ENCODE measurements at regions not wholly inside any gene's neighbourhood (a gene's known extent, or its start where the extent isn't known, plus 50 kb on each side); places are given as distances from the start of the nearest gene placed in this dataset.

DNA sequence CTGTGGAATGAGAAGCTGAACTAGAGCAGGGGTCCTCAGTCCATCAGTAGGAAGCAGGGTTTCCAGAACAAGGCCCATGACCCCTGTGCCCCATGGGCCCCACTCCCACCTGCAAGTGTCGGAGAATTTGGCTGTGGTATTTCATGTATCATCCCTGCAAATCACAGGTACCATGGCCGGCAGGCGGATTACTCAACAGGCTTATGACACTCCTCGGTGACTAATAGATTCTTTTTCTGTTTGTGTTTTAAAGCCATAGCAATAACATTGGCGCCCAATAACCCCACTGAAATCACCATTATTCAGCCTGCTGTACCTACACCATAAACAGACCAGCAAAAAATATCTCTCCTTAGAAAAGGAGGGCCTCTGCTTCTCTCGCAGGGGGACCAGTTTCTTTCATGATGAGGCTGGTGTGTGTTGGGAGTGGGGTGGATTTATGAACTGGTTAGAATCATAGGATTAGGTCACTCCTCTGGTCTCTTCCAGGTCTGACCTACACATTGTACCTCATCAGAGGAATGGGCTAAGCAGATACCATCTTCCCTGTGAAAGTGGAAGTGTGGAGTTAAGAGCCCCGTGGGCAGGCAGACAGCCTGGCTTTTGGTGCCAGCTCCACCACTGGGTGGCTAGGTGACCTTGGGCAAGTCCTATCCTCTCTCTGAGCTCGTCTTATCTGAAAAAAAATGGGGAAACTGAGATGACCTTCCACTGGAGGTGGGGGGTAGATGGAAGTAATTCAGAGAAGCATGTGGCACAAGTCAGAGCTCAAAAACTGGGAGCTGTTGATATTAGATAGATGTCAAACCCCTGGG is 60.2 kb upstream of the WNT11 start:
- Histone ChIP-seq H3K4me3 (ENCODE audit: insufficient read depth in 1 of 2, low read depth in 1 of 2, low read length in 2 of 2) (peak overlapping the region in 1 of 2 experiments; percentile 49), H3K18ac (ENCODE audit: low read depth in 1 of 2, low read length in 2 of 2) (no peak overlapping the region), H2BK12ac (ENCODE audit: low read length in 2 of 2) (no peak overlapping the region), H3K14ac (ENCODE audit: low read length in 2 of 2) (no peak overlapping the region), H3K23ac (ENCODE audit: low read length in 2 of 2) (no peak overlapping the region), H3K9me3 (ENCODE audit: control insufficient read depth, low read length) (no peaks in the 10 kb centered on the region), H4K8ac (ENCODE audit: low read length) (no peak overlapping the region), H3K27ac (ENCODE audit: low read length, poor library complexity, severe bottlenecking) (no peak overlapping the region), H2AFZ (ENCODE audit: low read depth, low read length) (no peak overlapping the region), H2BK15ac (ENCODE audit: low read depth, poor library complexity, severe bottlenecking) (no peak overlapping the region), H4K91ac (ENCODE audit: low read length) (no peak overlapping the region), H3K79me1 (replicated peaks; ENCODE audit: low read length, poor library complexity, severe bottlenecking) (no peaks in the 10 kb centered on the region), H3K27me3 (ENCODE audit: control insufficient read depth in 1 of 2, insufficient read depth in 1 of 2, low read length in 2 of 2) (peaks cover 9 to 69% of the 10 kb centered on the region in 2 experiments), H3K9ac (ENCODE audit: low read length) (peak overlapping the region; percentile 87), H3K36me3 (ENCODE audit: control insufficient read depth in 1 of 2, insufficient read depth in 2 of 2, low read depth in 1 of 2, low read length in 2 of 2) (no peaks in the 10 kb centered on the region), H3K4me1 (ENCODE audit: control insufficient read depth, insufficient read depth, low read depth, low read length) (peaks cover 4% of the 10 kb centered on the region), H3K4me2 (ENCODE audit: low read length, poor library complexity, severe bottlenecking) (no peak overlapping the region), H3K4ac (ENCODE audit: low read depth in 1 of 2, low read length in 2 of 2) (no peak overlapping the region), H2BK120ac (ENCODE audit: low read depth, low read length) (no peak overlapping the region), H2BK5ac (ENCODE audit: low read depth, low read length, poor library complexity, severe bottlenecking) (no peak overlapping the region), H2AK5ac (ENCODE audit: low read length, severe bottlenecking) (no peak overlapping the region)
- DNase-seq, result peak; percentile 83
- WGBS, result 38% methylated on average over 7 of the region's 8 CpGs

GRCh38 chr11:76265771-76266241 is 59.5 kb upstream of the WNT11 start:
- no peak overlapping the region for H3K4ac ChIP-seq (ENCODE audit: low read depth in 1 of 2, low read length in 2 of 2)
- H4K91ac ChIP-seq (ENCODE audit: low read length), result no peak overlapping the region
- H2AFZ ChIP-seq (ENCODE audit: low read depth, low read length), result no peak overlapping the region
- H4K8ac ChIP-seq (ENCODE audit: low read length), result no peak overlapping the region
- H2BK15ac ChIP-seq (ENCODE audit: low read depth, poor library complexity, severe bottlenecking), result no peak overlapping the region
- H3K27ac ChIP-seq (ENCODE audit: low read length, poor library complexity, severe bottlenecking), result no peak overlapping the region
- no peak overlapping the region for H2BK5ac ChIP-seq (ENCODE audit: low read depth, low read length, poor library complexity, severe bottlenecking)
- no peak overlapping the region for H2AK5ac ChIP-seq (ENCODE audit: low read length, severe bottlenecking)
- no peaks in the 10 kb centered on the region for H3K9me3 ChIP-seq (ENCODE audit: control insufficient read depth, low read length)
- H3K14ac ChIP-seq (ENCODE audit: low read length in 2 of 2), result no peak overlapping the region
- peak overlapping the region; percentile 87 for H3K9ac ChIP-seq (ENCODE audit: low read length)
- no peak for DNase-seq
- H3K4me1 ChIP-seq (ENCODE audit: control insufficient read depth, insufficient read depth, low read depth, low read length), result peaks cover 4% of the 10 kb centered on the region
- H3K4me2 ChIP-seq (ENCODE audit: low read length, poor library complexity, severe bottlenecking), result no peak overlapping the region
- H3K23ac ChIP-seq (ENCODE audit: low read length in 2 of 2), result no peak overlapping the region
- no peaks in the 10 kb centered on the region for H3K36me3 ChIP-seq (ENCODE audit: control insufficient read depth in 1 of 2, insufficient read depth in 2 of 2, low read depth in 1 of 2, low read length in 2 of 2)
- H3K4me3 ChIP-seq (ENCODE audit: insufficient read depth in 1 of 2, low read depth in 1 of 2, low read length in 2 of 2), result no peak overlapping the region
- 97% methylated on average over 2 of the region's 4 CpGs for WGBS
- H2BK120ac ChIP-seq (ENCODE audit: low read depth, low read length), result no peak overlapping the region
- no peak overlapping the region for H3K18ac ChIP-seq (ENCODE audit: low read depth in 1 of 2, low read length in 2 of 2)
- H3K79me1 ChIP-seq (replicated peaks; ENCODE audit: low read length, poor library complexity, severe bottlenecking), result no peaks in the 10 kb centered on the region
- no peak overlapping the region for H2BK12ac ChIP-seq (ENCODE audit: low read length in 2 of 2)
- peaks cover 12 to 67% of the 10 kb centered on the region in 2 experiments for H3K27me3 ChIP-seq (ENCODE audit: control insufficient read depth in 1 of 2, insufficient read depth in 1 of 2, low read length in 2 of 2)

- H3K9ac ChIP-seq (ENCODE audit: low read length), result no peak overlapping the region
- no peak overlapping the region for H2BK120ac ChIP-seq (ENCODE audit: low read depth, low read length)
- no peak overlapping the region for H3K4me3 ChIP-seq (ENCODE audit: insufficient read depth in 1 of 2, low read depth in 1 of 2, low read length in 2 of 2)
- H3K4me1 ChIP-seq (ENCODE audit: control insufficient read depth, insufficient read depth, low read depth, low read length), result peaks cover 4% of the 10 kb centered on the region
- no peak overlapping the region for H3K4ac ChIP-seq (ENCODE audit: low read depth in 1 of 2, low read length in 2 of 2)
- H3K27me3 ChIP-seq (ENCODE audit: control insufficient read depth in 1 of 2, insufficient read depth in 1 of 2, low read length in 2 of 2), result peaks cover 26 to 69% of the 10 kb centered on the region in 2 experiments
- H3K14ac ChIP-seq (ENCODE audit: low read length in 2 of 2), result no peak overlapping the region
- no peaks in the 10 kb centered on the region for H3K79me1 ChIP-seq (replicated peaks; ENCODE audit: low read length, poor library complexity, severe bottlenecking)
- H4K91ac ChIP-seq (ENCODE audit: low read length), result no peak overlapping the region
- no peak overlapping the region for H2AFZ ChIP-seq (ENCODE audit: low read depth, low read length)
- H3K18ac ChIP-seq (ENCODE audit: low read depth in 1 of 2, low read length in 2 of 2), result no peak overlapping the region
- no peak overlapping the region for H3K23ac ChIP-seq (ENCODE audit: low read length in 2 of 2)
- DNase-seq, result no peak
- no peak overlapping the region for H2BK5ac ChIP-seq (ENCODE audit: low read depth, low read length, poor library complexity, severe bottlenecking)
- H3K27ac ChIP-seq (ENCODE audit: low read length, poor library complexity, severe bottlenecking), result no peak overlapping the region
- H3K36me3 ChIP-seq (ENCODE audit: control insufficient read depth in 1 of 2, insufficient read depth in 2 of 2, low read depth in 1 of 2, low read length in 2 of 2), result no peaks in the 10 kb centered on the region
- 88% methylated on average over 4 of the region's 4 CpGs for WGBS
- no peak overlapping the region for H3K4me2 ChIP-seq (ENCODE audit: low read length, poor library complexity, severe bottlenecking)
- H3K9me3 ChIP-seq (ENCODE audit: control insufficient read depth, low read length), result no peaks in the 10 kb centered on the region
- H4K8ac ChIP-seq (ENCODE audit: low read length), result no peak overlapping the region
- H2BK15ac ChIP-seq (ENCODE audit: low read depth, poor library complexity, severe bottlenecking), result no peak overlapping the region
- no peak overlapping the region for H2BK12ac ChIP-seq (ENCODE audit: low read length in 2 of 2)
- H2AK5ac ChIP-seq (ENCODE audit: low read length, severe bottlenecking), result no peak overlapping the region
These were observed 57.4 kb upstream of the WNT11 start for GRCh38 chr11:76263657-76264056.

GRCh38 chr11:76263166-76263565 is 56.9 kb upstream of the WNT11 start:
- no peak for DNase-seq
- WGBS, result 91% methylated on average over 2 of the region's 2 CpGs
- Histone ChIP-seq H3K79me1 (replicated peaks; ENCODE audit: low read length, poor library complexity, severe bottlenecking) (no peaks in the 10 kb centered on the region), H2BK120ac (ENCODE audit: low read depth, low read length) (no peak overlapping the region), H2AK5ac (ENCODE audit: low read length, severe bottlenecking) (no peak overlapping the region), H3K4me2 (ENCODE audit: low read length, poor library complexity, severe bottlenecking) (no peak overlapping the region), H3K27me3 (ENCODE audit: control insufficient read depth in 1 of 2, insufficient read depth in 1 of 2, low read length in 2 of 2) (peaks cover 26 to 74% of the 10 kb centered on the region in 2 experiments), H2BK15ac (ENCODE audit: low read depth, poor library complexity, severe bottlenecking) (no peak overlapping the region), H4K91ac (ENCODE audit: low read length) (no peak overlapping the region), H3K14ac (ENCODE audit: low read length in 2 of 2) (no peak overlapping the region), H2BK12ac (ENCODE audit: low read length in 2 of 2) (no peak overlapping the region), H4K8ac (ENCODE audit: low read length) (no peak overlapping the region), H3K4me3 (ENCODE audit: insufficient read depth in 1 of 2, low read depth in 1 of 2, low read length in 2 of 2) (no peak overlapping the region), H3K18ac (ENCODE audit: low read depth in 1 of 2, low read length in 2 of 2) (no peak overlapping the region), H2AFZ (ENCODE audit: low read depth, low read length) (no peak overlapping the region), H3K4me1 (ENCODE audit: control insufficient read depth, insufficient read depth, low read depth, low read length) (peaks cover 4% of the 10 kb centered on the region), H3K27ac (ENCODE audit: low read length, poor library complexity, severe bottlenecking) (no peak overlapping the region), H3K36me3 (ENCODE audit: control insufficient read depth in 1 of 2, insufficient read depth in 2 of 2, low read depth in 1 of 2, low read length in 2 of 2) (no peaks in the 10 kb centered on the region), H3K9ac (ENCODE audit: low read length) (no peak overlapping the region), H3K9me3 (ENCODE audit: control insufficient read depth, low read length) (no peaks in the 10 kb centered on the region), H2BK5ac (ENCODE audit: low read depth, low read length, poor library complexity, severe bottlenecking) (no peak overlapping the region), H3K23ac (ENCODE audit: low read length in 2 of 2) (no peak overlapping the region), H3K4ac (ENCODE audit: low read depth in 1 of 2, low read length in 2 of 2) (no peak overlapping the region)
